Right lobe of liver (tissue), 6 donors: ENCODE measurements at regions not wholly inside any gene's neighbourhood (a gene's known extent, or its start where the extent isn't known, plus 50 kb on each side); places are given as distances from the start of the nearest gene placed in this dataset.
"Not testable (repeated sequence)": the region's sequence is repeated elsewhere in the genome, so short reads cannot be mapped to it uniquely, and the experiment has no call there.

Experiments
- ATAC-seq, 4 donors: fragments of 200-7000 bp; cut with Tn5 transposase; one replicate each; pipeline ENCODE4 v1.9.1; 2020; ENCODE audit warnings: mild to moderate bottlenecking in 4 of 4, moderate library complexity in 4 of 4
- DNase-seq, 3 donors: peaks; one replicate each; pipeline ENCODE4 v3.0.0-alpha.2; 2020
- H3K27ac ChIP-seq, 3 donors: fragments of 200-600 bp; one replicate each; pipeline ENCODE4 v1.8.0; 2022
- H3K27me3 ChIP-seq, 2 donors: fragments of 200-600 bp; one replicate each; pipeline ENCODE4 v1.8.0; 2022
- H3K36me3 ChIP-seq, 4 donors: fragments of 200-600 bp; sonication (generic) in 1 of 4; one replicate each; pipeline versions ENCODE4 v1.5.1 to v1.8.0; 2017 to 2022; ENCODE audit warnings: control low read depth in 1 of 4
- H3K4me1 ChIP-seq, 4 donors: fragments of 200-600 bp; sonication (generic) in 1 of 4; one replicate each; pipeline versions ENCODE4 v1.5.1 to v1.8.0; 2017 to 2022; ENCODE audit warnings: control low read depth in 1 of 4
- H3K4me3 ChIP-seq, 3 donors: fragments of 200-600 bp; one replicate each; pipeline ENCODE4 v1.8.0; 2022
- H3K9me3 ChIP-seq, 4 donors: fragments of 200-600 bp; sonication (generic) in 1 of 4; one replicate each; pipeline versions ENCODE4 v1.5.1 to v1.8.0; 2017 to 2022; ENCODE audit warnings: control low read depth in 1 of 4
- POLR2A ChIP-seq: fragments of 450-650 bp; IDR thresholded peaks from one replicate; pipeline ENCODE4 v1.6.1; 2017; ENCODE audit warnings: antibody characterized with exemption, mild to moderate bottlenecking
- WGBS: methylation state at CpG from one replicate; pipeline ENCODE4 v1.1.6; 2018; ENCODE audit warnings: low coverage, low lambda C conversion rate; ENCODE audit not compliant: insufficient coverage; ENCODE audit errors: missing lambda C conversion rate; 5-methylcytosine and 5-hydroxymethylcytosine counted together
- intact Hi-C, 2 donors: fragments of 100-400 bp; cut with DNase I; formaldehyde crosslinking; loops; one replicate each; pipeline versions ENCODE4 v1.11.2 to v1.14.1; 2022
- TF ChIP-seq, protein P1 (sequence below), 4 donors: fragments of 200-600 bp in 3 of 4; fragments of 450-650 bp in 1 of 4; IDR thresholded peaks; one replicate each; pipeline versions ENCODE4 v1.5.1 to v1.8.0; 2016 to 2022; ENCODE audit warnings: antibody characterized with exemption in 4 of 4, mild to moderate bottlenecking in 2 of 4
- donor health status: DM: no; HTN: yes; CAD: no.
- donor health status: DM: no; HTN: no; CAD: no.
- donor health status: DM: no; HTN: no; CAD: no.
- donor health status: DM: no; HTN: yes; CAD: no.
- donor health status: DM: no; HTN: yes; CAD: no.

DNA sequence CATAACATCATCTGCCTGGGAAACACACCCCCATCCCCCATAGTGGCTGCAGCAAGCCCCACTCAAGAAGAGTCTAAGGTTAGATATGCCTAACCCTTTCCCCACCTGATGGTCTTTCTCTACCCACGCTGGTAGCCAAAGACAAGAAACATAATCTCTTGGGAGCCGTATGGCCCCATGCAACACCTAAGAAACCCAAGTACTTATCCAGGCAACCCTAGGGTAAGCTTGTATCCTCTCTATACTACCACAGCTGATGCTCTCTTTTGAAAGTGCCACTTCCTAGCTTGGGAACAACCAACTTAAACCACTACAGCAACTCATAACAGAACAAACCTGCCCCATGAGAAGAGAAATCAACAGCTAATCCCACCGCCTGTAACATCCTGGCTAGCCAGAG lies 161.1 kb downstream of the MSN start:
- no peaks in the 10 kb centered on the region for H3K27me3 ChIP-seq
- DNase-seq (no peak), ATAC-seq (no peak)
- intact Hi-C loops = no loop called here
- H3K4me1 ChIP-seq = no peaks in the 10 kb centered on the region
- TF ChIP-seq, protein P1, sequence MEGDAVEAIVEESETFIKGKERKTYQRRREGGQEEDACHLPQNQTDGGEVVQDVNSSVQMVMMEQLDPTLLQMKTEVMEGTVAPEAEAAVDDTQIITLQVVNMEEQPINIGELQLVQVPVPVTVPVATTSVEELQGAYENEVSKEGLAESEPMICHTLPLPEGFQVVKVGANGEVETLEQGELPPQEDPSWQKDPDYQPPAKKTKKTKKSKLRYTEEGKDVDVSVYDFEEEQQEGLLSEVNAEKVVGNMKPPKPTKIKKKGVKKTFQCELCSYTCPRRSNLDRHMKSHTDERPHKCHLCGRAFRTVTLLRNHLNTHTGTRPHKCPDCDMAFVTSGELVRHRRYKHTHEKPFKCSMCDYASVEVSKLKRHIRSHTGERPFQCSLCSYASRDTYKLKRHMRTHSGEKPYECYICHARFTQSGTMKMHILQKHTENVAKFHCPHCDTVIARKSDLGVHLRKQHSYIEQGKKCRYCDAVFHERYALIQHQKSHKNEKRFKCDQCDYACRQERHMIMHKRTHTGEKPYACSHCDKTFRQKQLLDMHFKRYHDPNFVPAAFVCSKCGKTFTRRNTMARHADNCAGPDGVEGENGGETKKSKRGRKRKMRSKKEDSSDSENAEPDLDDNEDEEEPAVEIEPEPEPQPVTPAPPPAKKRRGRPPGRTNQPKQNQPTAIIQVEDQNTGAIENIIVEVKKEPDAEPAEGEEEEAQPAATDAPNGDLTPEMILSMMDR (IDR thresholded peaks at IDR 0.05) = no peak
- no peak for TF ChIP-seq POLR2A
- no peak overlapping the region for H3K27ac ChIP-seq
- no peaks in the 10 kb centered on the region for H3K9me3 ChIP-seq
- H3K36me3 ChIP-seq = no peaks in the 10 kb centered on the region
- 58% methylated on average over 3 of the region's 3 CpGs for WGBS
- H3K4me3 ChIP-seq = no peak overlapping the region

GRCh38 chrX:65825226-65825625 lies 157.8 kb downstream of the MSN start:
- H3K27me3 ChIP-seq = not testable (repeated sequence)
- 90% methylated on average over 4 of the region's 4 CpGs for WGBS

DNA sequence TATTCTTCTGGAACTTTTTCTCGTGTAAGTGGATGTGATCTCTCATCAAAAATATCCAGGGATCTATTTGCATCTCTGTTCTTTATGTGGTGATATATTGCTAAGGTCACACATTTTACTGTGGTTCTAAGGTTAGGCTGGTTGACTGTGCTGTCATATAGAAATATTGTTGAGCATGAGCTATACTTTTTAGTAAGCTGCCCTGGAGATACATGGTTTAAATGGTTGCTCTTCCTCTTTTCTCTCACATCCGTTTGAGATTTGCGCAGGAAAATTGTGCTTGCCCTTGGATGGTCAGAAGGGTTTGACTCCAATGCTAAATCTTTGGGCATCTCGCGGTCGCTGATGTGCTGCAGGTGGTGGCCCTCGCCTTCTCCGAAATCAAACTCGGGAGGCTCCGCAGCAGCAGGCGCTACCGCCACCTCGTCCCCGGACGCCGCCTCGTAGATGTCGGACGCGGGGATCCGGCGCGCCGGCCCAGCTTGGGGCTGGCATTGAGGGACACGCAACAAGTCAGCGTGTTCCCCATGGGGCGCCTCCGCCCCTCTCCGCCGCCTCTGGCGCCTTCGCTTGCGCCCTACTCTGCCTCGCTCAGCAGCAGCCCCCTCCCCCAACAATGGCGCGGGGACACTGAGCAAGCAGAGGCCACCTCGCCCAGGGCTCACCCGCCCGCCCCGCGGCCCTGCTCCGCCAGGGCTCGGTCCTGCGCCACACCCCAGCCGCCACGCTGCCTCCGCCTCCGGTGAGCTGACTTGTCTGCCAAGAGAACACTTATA lies 154.5 kb downstream of the MSN start:
- no peak overlapping the region for H3K27ac ChIP-seq
- H3K36me3 ChIP-seq = no peaks in the 10 kb centered on the region
- H3K27me3 ChIP-seq = no peaks in the 10 kb centered on the region
- ATAC-seq (peak in 3 of 4 donors; percentile 19 to 59 (median 25)), DNase-seq (peak; percentile 24 to 53 (median 38))
- peak overlapping the region in 1 of 3 donors; percentile 18 for H3K4me3 ChIP-seq
- no peaks in the 10 kb centered on the region for H3K9me3 ChIP-seq
- intact Hi-C loops = no loop called here
- H3K4me1 ChIP-seq = no peaks in the 10 kb centered on the region
- TF ChIP-seq POLR2A = no peak
- WGBS = 37% methylated on average over 17 of the region's 48 CpGs

More at GRCh38 chrX:65825226-65825625, 157.8 kb downstream of the MSN start:
- H3K4me1 ChIP-seq, H3K9me3 ChIP-seq, H3K27ac ChIP-seq, intact Hi-C loops, H3K36me3 ChIP-seq, ATAC-seq, DNase-seq, H3K4me3 ChIP-seq: not testable (repeated sequence)

DNA sequence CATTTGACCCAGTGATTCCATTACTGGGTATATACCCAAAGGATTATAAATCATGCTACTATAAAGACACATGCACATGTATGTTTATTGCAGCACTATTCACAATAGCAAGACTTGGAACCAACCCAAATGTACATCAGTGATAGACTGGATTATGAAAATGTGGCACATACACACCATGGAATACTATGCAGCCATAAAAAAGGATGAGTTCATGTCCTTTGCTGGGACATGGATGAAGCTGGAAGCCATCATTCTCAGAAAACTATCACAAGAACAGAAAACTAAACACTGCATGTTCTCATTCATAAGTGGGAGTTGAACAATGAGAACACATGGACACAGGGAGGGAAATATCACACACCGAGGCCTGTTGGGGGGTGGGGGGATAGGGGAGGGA lies 152.5 kb downstream of the MSN start:
- H3K4me3 ChIP-seq, H3K36me3 ChIP-seq, ATAC-seq, H3K27ac ChIP-seq, H3K4me1 ChIP-seq, H3K9me3 ChIP-seq, H3K27me3 ChIP-seq, intact Hi-C loops, DNase-seq: not testable (repeated sequence)
- 62% methylated on average over 1 of the region's 1 CpG for WGBS

- H3K9me3 ChIP-seq = no peaks in the 10 kb centered on the region
- H3K4me3 ChIP-seq = no peak overlapping the region
- H3K4me1 ChIP-seq = no peaks in the 10 kb centered on the region
- H3K27ac ChIP-seq = no peak overlapping the region
- intact Hi-C loops = no loop called here
- ATAC-seq (no peak), DNase-seq (no peak)
- H3K27me3 ChIP-seq = no peaks in the 10 kb centered on the region
- WGBS = 17% methylated on average over 1 of the region's 1 CpG
- H3K36me3 ChIP-seq = no peaks in the 10 kb centered on the region
- TF ChIP-seq POLR2A = no peak
- TF ChIP-seq, protein P1 (IDR thresholded peaks at IDR 0.05) = no peak
Observed at GRCh38 chrX:65813245-65813644, 145.8 kb downstream of the MSN start.

DNA sequence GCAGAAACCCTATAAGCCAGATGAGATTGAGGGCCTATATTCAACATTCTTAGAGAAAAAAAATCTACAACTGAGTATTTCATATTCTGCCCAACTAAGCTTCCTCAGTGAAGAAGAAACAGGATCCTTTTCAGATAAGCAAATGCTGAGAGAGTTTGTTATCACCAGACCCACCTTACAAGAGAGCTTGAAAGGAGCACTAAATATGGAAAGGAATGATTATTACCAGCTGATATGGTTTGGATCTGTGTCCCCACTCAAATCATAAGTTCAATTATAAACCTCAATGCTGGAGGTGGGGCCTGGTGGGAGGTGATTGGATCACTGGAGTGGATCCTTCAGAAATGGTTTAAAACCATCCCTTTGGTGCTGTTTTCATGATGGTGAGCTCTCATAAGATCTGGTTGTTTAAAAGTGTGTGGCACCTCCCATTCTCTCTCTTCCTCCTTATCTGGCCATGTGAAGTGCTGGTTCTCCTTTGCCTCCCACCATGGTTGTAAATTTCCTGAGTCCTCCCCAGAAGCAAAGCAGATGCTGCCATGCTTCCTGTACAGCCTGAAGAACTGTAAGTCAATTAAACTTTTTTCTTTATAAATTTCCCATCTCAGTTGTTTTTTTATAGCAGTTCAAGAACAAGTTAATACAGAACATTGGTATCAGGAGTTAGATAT lies 144.2 kb downstream of the MSN start:
- ATAC-seq (no peak), DNase-seq (no peak)
- H3K4me3 ChIP-seq = no peak overlapping the region
- H3K9me3 ChIP-seq = no peaks in the 10 kb centered on the region
- intact Hi-C loops = no loop called here
- no peaks in the 10 kb centered on the region for H3K27me3 ChIP-seq
- H3K36me3 ChIP-seq = no peaks in the 10 kb centered on the region
- no peak overlapping the region for H3K27ac ChIP-seq
- no peaks in the 10 kb centered on the region for H3K4me1 ChIP-seq
- TF ChIP-seq POLR2A = no peak
- TF ChIP-seq, protein P1 (IDR thresholded peaks at IDR 0.05) = no peak
